Upper lobe of left lung (tissue), 6 donors: ENCODE measurements at regions not wholly inside any gene's neighbourhood (a gene's known extent, or its start where the extent isn't known, plus 50 kb on each side); places are given as distances from the start of the nearest gene placed in this dataset.

Experiments used
- ATAC-seq, 2 donors: fragments of 200-7000 bp; cut with Tn5 transposase; one replicate each; pipeline ENCODE4 v1.9.1; 2022; ENCODE audit warnings: mild to moderate bottlenecking in 2 of 2, moderate library complexity in 2 of 2; ENCODE audit not compliant: low FRiP score in 2 of 2
- DNase-seq, 2 donors: peaks; one replicate each; pipeline ENCODE4 v3.0.0-alpha.2; 2019 to 2020
- H3K27ac ChIP-seq, 4 donors: fragments of 200-600 bp; sonication (generic); one replicate each; pipeline ENCODE4 v1.5.1; 2016 to 2019
- H3K27me3 ChIP-seq, 4 donors: fragments of 200-600 bp; sonication (generic); one replicate each; pipeline ENCODE4 v1.5.1; 2017 to 2019
- H3K36me3 ChIP-seq, 4 donors: fragments of 200-600 bp; sonication (generic); one replicate each; pipeline ENCODE4 v1.5.1; 2016 to 2019
- H3K4me1 ChIP-seq, 4 donors: fragments of 200-600 bp; sonication (generic); one replicate each; pipeline ENCODE4 v1.5.1; 2018 to 2019
- H3K4me3 ChIP-seq, 4 donors: fragments of 200-600 bp; sonication (generic); one replicate each; pipeline ENCODE4 v1.5.1; 2017 to 2019; ENCODE audit warnings: mild to moderate bottlenecking in 2 of 4, moderate library complexity in 1 of 4
- H3K9me3 ChIP-seq, 4 donors: fragments of 200-600 bp; sonication (generic); one replicate each; pipeline ENCODE4 v1.5.1; 2018 to 2019
- CTCF ChIP-seq, 6 experiments: fragments of 450-650 bp in 4 of 6; fragments of 200-600 bp in 2 of 6; sonication (generic) in 2 of 6; IDR thresholded peaks; one replicate each; pipeline ENCODE4 v1.5.1; 2016 to 2019; ENCODE audit warnings: antibody characterized with exemption in 6 of 6
- EP300 ChIP-seq, 4 donors: sonication (generic); formaldehyde crosslinking; IDR thresholded peaks; one replicate each; pipeline ENCODE4 v1.5.1; 2017; ENCODE audit warnings: antibody characterized with exemption in 4 of 4, control low read depth in 2 of 4
- POLR2A ChIP-seq, 4 donors: fragments of 450-650 bp; IDR thresholded peaks; one replicate each; pipeline ENCODE4 v1.5.1; 2016 to 2017; ENCODE audit warnings: antibody characterized with exemption in 4 of 4, mild to moderate bottlenecking in 2 of 4
- POLR2AphosphoS5 ChIP-seq, 2 donors: sonication (generic); formaldehyde crosslinking; IDR thresholded peaks; one replicate each; pipeline ENCODE4 v1.5.1; 2017; ENCODE audit warnings: antibody characterized with exemption in 2 of 2
- WGBS, 2 donors: methylation state at CpG; one replicate each; pipeline ENCODE4 v1.1.5; 2017 to 2018; 5-methylcytosine and 5-hydroxymethylcytosine counted together
- donor health status: DM: no; HTN: no; CAD: no; lungs with moderate emphysema.
- donor health status: DM: no; HTN: yes; CAD: no; lungs with severe emphysema.

GRCh38 chr5:26578002-26578401 is 460.4 kb downstream of the CDH9 start:
- no peaks in the 10 kb centered on the region for H3K27me3 ChIP-seq
- H3K27ac ChIP-seq = no peak overlapping the region
- no peak for TF ChIP-seq POLR2A (IDR thresholded peaks at IDR 0.05)
- no peak for TF ChIP-seq EP300 (IDR thresholded peaks at IDR 0.05)
- TF ChIP-seq CTCF (IDR thresholded peaks at IDR 0.05) = no peak
- TF ChIP-seq POLR2AphosphoS5 (IDR thresholded peaks at IDR 0.05) = no peak
- WGBS, 2 donors = 44 to 53% methylated on average over 2 of the region's 2 CpGs
- H3K4me1 ChIP-seq = no peaks in the 10 kb centered on the region
- no peaks in the 10 kb centered on the region for H3K36me3 ChIP-seq
- DNase-seq = no peak
- no peaks in the 10 kb centered on the region for H3K9me3 ChIP-seq
- H3K4me3 ChIP-seq = no peak overlapping the region
- ATAC-seq = no peak

- Histone ChIP-seq H3K27ac (no peak overlapping the region), H3K4me1 (no peaks in the 10 kb centered on the region), H3K27me3 (no peaks in the 10 kb centered on the region), H3K9me3 (peaks cover 0 to 14% (median 0%) of the 10 kb centered on the region in 4 donors), H3K4me3 (no peak overlapping the region), H3K36me3 (no peaks in the 10 kb centered on the region)
- TF ChIP-seq EP300 (IDR thresholded peaks at IDR 0.05) = no peak
- no peak for TF ChIP-seq POLR2AphosphoS5 (IDR thresholded peaks at IDR 0.05)
- TF ChIP-seq CTCF (IDR thresholded peaks at IDR 0.05) = no peak
- no peak for TF ChIP-seq POLR2A (IDR thresholded peaks at IDR 0.05)
- ATAC-seq (no peak), DNase-seq (no peak)
- WGBS, 2 donors = 50 to 54% methylated on average over 1 of the region's 1 CpG
Observed at GRCh38 chr5:26572480-26572879, 465.9 kb downstream of the CDH9 start.

GRCh38 chr5:26569929-26570258 is 468.5 kb downstream of the CDH9 start:
- 93 to 95% methylated on average over 7 to 13 of the region's 14 CpGs for WGBS, 2 donors
- TF ChIP-seq CTCF (IDR thresholded peaks at IDR 0.05) (no peak), POLR2A (IDR thresholded peaks at IDR 0.05) (no peak), EP300 (IDR thresholded peaks at IDR 0.05) (no peak), POLR2AphosphoS5 (IDR thresholded peaks at IDR 0.05) (no peak)
- Histone ChIP-seq H3K9me3 (peaks cover 0 to 14% (median 0%) of the 10 kb centered on the region in 4 donors), H3K4me1 (no peaks in the 10 kb centered on the region), H3K4me3 (no peak overlapping the region), H3K36me3 (no peaks in the 10 kb centered on the region), H3K27me3 (no peaks in the 10 kb centered on the region), H3K27ac (no peak overlapping the region)
- ATAC-seq = peak in 1 of 2 donors; percentile 15
- peak in 1 of 2 donors; percentile 44 for DNase-seq

GRCh38 chr5:26569241-26569928 is 469.0 kb downstream of the CDH9 start:
- Histone ChIP-seq H3K36me3 (no peaks in the 10 kb centered on the region), H3K4me1 (no peaks in the 10 kb centered on the region), H3K27ac (no peak overlapping the region), H3K27me3 (no peaks in the 10 kb centered on the region), H3K4me3 (no peak overlapping the region), H3K9me3 (peaks cover 0 to 14% (median 0%) of the 10 kb centered on the region in 4 donors)
- 80 to 92% methylated on average over 4 to 26 of the region's 26 CpGs for WGBS, 2 donors
- TF ChIP-seq POLR2AphosphoS5 (IDR thresholded peaks at IDR 0.05) (no peak), CTCF (IDR thresholded peaks at IDR 0.05) (no peak), EP300 (IDR thresholded peaks at IDR 0.05) (no peak), POLR2A (IDR thresholded peaks at IDR 0.05) (no peak)
- peak in 1 of 2 donors; percentile 64 for DNase-seq
- ATAC-seq = peak; percentile 44 to 69

- Histone ChIP-seq H3K4me1 (no peaks in the 10 kb centered on the region), H3K4me3 (no peak overlapping the region), H3K36me3 (no peaks in the 10 kb centered on the region), H3K27me3 (no peaks in the 10 kb centered on the region), H3K27ac (no peak overlapping the region), H3K9me3 (peaks cover 0 to 14% (median 0%) of the 10 kb centered on the region in 4 donors)
- no peak for TF ChIP-seq EP300 (IDR thresholded peaks at IDR 0.05)
- no peak for TF ChIP-seq POLR2AphosphoS5 (IDR thresholded peaks at IDR 0.05)
- TF ChIP-seq CTCF (IDR thresholded peaks at IDR 0.05) = no peak
- TF ChIP-seq POLR2A (IDR thresholded peaks at IDR 0.05) = no peak
- WGBS, 2 donors = 80 to 83% methylated on average over 6 to 8 of the region's 9 CpGs
- DNase-seq (peak in 1 of 2 donors; percentile 33), ATAC-seq (peak in 1 of 2 donors; percentile 10)
Observed at GRCh38 chr5:26568316-26568715, 470.1 kb downstream of the CDH9 start.
